GM21360 (cell line): ENCODE measurements at regions not wholly inside any gene's neighbourhood (a gene's known extent, or its start where the extent isn't known, plus 50 kb on each side); places are given as distances from the start of the nearest gene placed in this dataset.
"Not testable (repeated sequence)": the region's sequence is repeated elsewhere in the genome, so short reads cannot be mapped to it uniquely, and the experiment has no call there.

Experiments used
- ATAC-seq: cut with Tn5 transposase; IDR thresholded peaks from one replicate; pipeline ENCODE4 v1.9.1; 2021; ENCODE audit warnings: mild to moderate bottlenecking, moderate library complexity; ENCODE audit not compliant: unreplicated experiment

- no peak for ATAC-seq
These were observed 357.6 kb upstream of the SOX2 start for GRCh38 chr3:181354140-181354539.

GRCh38 chr3:181344331-181344730, 354.8 kb upstream of the DNAJC19 start:
- ATAC-seq = no peak

- ATAC-seq = no peak
These were observed 347.1 kb upstream of the DNAJC19 start for GRCh38 chr3:181336597-181336996.

DNA sequence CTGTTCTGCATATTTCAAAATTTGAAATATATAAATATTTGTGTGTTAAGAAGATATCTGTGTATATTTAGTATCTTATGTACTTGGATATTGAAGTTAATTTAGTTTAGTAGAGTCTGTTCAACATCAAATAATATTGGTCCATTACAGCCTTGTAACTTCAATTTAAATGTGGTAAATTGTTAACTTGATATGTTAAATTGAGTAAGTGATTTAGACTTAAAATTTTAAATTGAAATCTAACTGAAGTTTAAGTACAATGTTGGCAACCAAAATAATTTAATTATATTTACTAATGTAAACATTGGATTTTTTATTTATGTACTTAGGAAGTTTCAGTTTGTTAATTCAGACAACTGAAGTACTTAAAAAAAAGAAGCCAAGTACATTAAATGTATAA, 343.9 kb upstream of the DNAJC19 start:
- ATAC-seq = no peak

- ATAC-seq = no peak
These were observed 341.5 kb upstream of the DNAJC19 start for GRCh38 chr3:181330821-181331563.

GRCh38 chr3:181330257-181330656, 340.7 kb upstream of the DNAJC19 start:
- no peak for ATAC-seq

- ATAC-seq = no peak
These were observed 339.5 kb upstream of the DNAJC19 start for GRCh38 chr3:181329024-181329423.

- no peak for ATAC-seq
These were observed 338.8 kb upstream of the DNAJC19 start for GRCh38 chr3:181328346-181328745.

DNA sequence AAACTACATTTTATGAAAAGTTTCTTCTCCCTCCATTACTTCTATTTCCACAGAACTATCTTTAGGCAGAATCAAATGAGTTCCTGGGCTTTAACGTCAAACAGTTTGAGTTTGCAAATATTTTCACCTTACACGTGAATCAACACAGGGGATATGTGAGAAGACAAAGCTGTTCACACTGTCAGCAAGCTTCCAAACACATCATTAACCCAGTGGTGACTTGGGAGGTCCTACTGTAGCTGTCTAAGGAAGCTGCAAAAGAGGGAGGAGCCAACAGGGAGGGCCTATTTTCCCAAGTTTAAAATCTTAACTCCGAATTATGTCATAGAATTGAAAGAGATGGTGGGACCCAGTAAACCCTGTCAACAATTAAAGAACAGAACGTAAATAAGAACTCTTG, 337.8 kb upstream of the DNAJC19 start:
- ATAC-seq = no peak

- no peak for ATAC-seq
These were observed 337.2 kb upstream of the DNAJC19 start for GRCh38 chr3:181326637-181327223.

DNA sequence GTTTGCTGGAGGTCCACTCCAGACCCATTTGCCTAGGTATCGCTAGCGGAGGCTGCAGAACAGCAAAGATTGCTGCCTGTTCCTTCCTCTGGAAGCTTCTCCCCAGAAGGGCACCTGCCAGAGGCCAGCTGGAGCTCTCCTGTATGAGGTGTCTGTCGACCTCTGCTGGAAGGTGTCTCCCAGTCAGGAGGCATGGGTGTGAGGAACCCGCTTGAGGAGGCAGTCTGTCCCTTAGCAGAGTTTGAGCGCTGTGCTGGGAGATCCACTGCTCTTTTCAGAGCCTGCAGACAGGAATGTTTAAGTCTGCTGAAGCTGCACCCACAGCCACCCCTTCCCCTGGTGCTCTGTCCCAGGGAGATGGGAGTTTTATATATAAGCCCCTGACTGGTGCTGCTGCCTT, 335.0 kb upstream of the DNAJC19 start:
- ATAC-seq = not testable (repeated sequence)

DNA sequence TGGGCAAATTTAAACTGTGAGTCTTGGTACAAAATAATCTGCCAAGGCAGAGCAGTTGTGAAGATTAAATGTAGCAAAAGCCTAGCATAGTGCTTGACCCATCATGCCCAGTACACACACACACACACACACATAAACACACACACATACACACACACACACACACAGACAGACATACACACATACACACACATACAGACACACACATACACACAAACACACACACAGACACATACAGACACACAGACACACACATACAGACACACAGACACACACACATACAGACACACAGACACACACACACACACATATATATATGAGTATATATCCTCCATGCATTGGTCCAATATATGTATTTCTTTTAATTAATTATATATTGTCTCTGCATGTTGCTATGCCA, 328.8 kb upstream of the DNAJC19 start:
- no peak for ATAC-seq

DNA sequence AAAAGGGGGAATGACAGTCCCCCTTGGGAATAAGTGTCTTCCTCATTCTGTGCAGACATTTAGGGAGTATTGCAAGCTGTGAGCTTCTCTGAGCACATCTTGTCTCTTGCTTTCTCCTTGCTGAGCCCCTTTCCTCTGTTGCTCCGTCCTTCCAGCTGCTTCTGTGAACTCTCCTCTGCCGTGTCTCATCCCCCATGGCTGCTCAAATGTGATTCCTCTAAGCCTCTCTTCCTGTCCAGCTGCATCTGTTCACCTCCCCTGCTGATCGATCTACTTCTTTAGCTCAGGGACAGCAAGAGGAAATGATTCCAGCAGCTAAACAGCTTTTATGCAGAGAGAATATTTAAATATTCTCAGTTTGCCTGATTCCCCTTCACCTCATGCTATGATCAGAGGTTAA, 328.0 kb upstream of the DNAJC19 start:
- ATAC-seq = no peak

- ATAC-seq = no peak
These were observed 326.9 kb upstream of the DNAJC19 start for GRCh38 chr3:181316482-181316881.

- no peak for ATAC-seq
These were observed 323.8 kb upstream of the DNAJC19 start for GRCh38 chr3:181313335-181313734.

- no peak for ATAC-seq
These were observed 321.6 kb upstream of the DNAJC19 start for GRCh38 chr3:181311186-181311585.

GRCh38 chr3:181302960-181303359, 313.4 kb upstream of the DNAJC19 start:
- no peak for ATAC-seq

- ATAC-seq = no peak
These were observed 310.5 kb upstream of the DNAJC19 start for GRCh38 chr3:181300033-181300432.

GRCh38 chr3:181298421-181298820, 308.9 kb upstream of the DNAJC19 start:
- no peak for ATAC-seq

DNA sequence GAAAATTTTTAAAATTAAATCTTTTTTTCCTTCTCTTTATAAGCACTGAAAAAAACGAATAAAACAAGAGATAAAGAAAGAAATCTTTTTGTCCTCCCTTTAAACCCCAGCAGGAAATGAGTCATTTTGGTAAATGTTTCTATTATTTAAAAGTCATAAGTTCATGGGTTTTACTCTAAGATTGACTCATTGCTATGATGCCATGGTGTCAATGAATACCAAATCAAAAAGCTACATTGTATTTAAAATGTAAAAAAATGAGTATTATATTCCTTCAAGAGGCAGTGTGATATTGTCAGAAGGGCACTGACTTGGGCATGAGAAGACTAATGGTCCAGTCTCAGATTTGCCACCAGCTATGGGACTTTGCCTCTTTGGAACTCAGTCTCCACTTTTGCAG, 303.4 kb upstream of the DNAJC19 start:
- peak; percentile 84 for ATAC-seq

DNA sequence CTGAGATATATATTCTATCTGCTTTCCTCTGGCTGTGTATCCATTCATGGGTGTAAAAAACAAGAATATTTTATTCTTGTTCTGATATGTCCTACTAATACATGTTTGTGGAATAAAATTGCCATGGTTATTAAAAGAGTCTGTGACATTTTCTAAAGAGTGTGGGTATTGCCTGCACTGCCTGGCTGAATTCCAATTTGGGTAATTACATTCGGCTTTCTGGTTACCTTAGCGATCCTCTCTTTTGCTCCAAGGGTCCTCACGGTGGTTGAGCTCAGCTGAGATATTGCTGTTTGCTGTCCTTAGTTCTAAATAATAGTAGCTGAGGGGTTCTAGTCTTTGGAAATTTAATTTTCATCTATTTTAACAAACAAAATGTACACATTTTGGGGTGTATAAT, 301.4 kb upstream of the DNAJC19 start:
- ATAC-seq = no peak

GRCh38 chr3:181289306-181289705, 299.8 kb upstream of the DNAJC19 start:
- no peak for ATAC-seq

DNA sequence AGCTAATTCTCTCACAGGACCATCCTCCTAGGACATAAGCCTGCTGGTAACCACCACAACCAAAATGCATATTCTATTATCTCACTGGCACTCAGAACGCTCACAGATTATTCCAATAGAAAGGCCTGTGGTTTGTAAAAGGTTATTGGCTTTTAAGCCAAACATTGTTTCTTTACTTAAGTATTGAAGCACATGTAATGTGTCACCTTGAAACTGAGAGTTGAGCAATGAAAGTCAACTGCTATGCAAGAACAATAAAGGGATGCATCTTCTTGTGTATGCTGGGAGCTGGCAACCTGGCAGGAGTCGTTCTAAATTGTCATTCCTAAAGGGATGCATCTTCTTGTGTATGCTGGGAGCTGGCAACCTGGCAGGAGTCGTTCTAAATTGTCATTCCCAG, 298.6 kb upstream of the DNAJC19 start:
- no peak for ATAC-seq
